ENCODE measurements at regions not wholly inside any gene's neighbourhood (a gene's known extent, or its start where the extent isn't known, plus 50 kb on each side); places are given as distances from the start of the nearest gene placed in this dataset.

DNA sequence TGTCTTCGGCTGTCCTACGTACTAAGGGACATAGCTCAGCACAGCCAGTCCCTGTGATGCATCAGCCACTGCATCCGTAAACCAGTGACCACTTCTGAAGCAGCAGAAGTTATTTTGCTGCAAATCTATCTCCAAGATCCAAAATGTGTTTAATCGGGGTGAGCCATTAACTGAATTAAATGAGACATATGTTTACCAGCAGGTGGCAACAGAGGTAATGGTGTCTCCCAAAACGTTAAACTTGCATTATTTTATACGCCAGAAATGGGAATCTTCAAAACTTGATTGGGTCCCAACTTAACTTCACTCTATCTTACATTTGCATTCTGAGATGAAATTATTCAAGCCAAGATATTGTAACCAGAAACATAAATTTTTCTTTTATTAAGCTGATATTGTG lies 75.3 kb upstream of the BOC start:
- DNase-seq, result no peak

DNA sequence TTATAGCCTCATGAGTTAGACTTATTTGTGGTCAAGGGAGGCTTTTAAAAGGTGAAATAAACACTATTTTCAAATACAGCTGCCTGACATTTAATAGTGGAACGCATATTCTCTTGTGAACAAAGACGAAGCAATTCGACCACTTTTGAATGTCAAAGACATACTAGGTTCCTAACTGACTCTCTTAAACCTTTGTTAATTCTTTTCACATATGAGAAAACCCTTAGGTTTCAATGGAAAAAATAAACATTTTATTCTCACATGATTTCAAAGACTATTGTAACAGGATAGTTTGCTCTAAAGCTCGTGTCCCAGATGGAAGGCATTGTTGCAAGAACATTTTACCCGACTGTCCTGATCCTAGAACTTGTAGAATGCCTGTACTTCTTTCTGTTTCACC lies 74.8 kb upstream of the BOC start:
- DNase-seq, result no peak

DNA sequence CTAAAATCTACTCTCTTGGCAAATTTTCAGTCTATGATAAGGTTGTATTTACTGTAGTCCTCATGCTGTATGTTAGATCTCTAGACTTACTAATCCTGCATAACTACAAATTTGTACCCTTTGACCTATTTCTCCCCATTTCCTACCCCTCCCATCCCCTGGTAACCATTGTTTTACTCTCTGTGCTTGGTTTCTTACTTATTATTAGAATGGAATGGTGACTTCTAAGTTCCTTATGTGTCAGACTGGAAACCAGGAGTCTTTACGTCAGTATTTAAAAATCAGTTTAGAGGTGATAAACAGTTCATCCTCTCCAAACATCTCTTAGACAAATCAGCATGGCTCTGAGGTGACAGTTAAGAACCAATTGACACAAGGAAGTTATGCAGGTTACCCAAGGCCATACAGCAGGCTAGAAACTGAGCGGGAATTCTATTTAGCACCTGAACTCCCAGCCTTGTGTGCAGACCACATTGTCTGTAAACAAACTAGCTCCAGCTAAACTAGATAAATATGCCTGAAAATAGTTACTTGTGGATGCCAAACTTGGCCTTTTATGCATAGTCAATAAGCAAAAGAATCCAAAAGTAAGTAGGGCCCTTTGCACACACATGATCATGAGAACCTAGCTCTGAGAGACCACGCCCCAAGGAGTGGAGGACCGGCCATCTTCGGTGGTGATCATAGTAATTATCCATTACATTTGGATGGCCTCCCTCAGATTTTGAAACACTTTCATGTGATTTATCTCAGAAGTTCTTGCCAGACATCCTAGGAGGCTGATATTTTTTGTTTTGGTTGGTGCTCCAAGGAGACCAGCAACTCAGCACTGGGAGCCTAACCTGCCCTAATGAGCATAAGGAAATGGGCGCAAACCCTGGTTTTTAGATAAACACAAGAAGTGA lies 72.3 kb upstream of the BOC start:
- no peak for DNase-seq

DNA sequence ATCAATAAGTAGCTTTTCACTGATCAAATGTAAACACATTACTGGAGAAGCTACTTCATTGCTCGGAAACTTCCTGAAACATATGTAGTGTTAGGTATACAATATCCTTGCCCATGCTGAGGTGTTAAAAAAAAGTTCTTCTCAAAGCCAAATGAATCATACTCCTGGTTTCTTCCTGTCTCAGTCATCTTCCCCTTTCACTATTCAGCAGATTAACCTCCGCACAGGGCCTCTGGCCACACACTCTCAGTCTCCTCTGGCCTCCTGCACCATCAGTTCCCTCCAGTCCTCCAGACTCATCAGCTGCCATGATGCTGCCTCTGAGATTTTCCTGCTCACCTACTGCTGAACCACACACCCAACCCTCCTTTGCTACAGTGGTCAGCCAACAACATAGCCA lies 70.5 kb upstream of the BOC start:
- no peak for DNase-seq

DNA sequence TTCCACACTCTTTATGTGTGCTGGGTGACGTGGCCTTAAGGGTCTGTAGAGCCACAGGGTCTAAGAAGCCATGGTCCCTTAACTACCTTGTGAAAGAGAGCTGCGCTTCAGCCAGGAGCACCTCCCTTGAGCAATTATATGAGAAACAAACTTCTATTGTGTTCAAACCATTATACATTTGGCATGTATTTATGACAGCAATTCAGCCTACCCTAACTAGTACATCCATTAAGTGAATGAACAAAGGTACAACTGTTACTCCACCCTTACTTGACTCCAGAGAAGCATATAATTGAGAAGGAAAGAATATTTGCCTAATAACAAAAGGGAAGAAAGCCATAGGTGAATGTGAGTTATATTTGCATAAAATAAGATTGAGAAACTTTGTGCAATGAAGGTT lies 69.8 kb upstream of the BOC start:
- no peak for DNase-seq

DNA sequence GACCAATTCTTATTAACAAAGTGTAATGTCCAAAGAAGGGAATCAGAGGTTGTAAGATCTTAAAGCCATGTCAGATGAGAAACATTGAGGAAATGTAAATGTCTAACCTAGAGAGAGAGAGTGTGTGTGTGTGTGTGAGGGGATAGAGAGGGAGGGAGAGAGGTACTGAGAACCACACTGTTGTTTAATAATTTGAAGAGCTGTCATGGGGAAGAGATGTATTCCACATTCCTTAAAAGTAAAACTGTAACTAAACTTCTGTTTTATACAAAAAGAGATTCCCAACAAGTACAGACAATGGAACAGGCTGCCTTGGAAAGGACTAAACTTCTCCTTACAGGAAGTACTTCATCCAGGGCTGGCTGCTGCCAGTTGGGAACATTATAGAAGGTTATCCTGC lies 68.9 kb upstream of the BOC start:
- DNase-seq, result no peak

DNA sequence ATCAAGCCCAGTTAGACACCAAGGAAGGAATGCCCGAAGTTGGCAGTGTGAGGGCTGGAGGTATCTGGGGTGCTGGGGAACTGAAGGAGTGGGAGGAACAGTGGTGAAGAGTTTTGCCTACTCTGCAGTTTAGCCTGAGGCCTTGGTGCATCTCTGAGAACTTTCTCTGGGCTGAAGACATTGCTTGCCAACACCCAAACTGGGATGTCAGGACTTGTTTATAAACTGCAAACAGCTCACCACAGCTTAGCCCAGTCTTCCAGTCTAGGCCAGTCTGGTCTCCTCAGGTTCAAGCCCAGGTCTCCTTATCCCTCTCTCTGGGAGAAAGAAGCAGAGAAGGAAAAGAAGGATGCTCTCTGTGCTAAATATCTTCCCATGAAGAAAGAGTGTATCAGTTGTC lies 68.0 kb upstream of the BOC start:
- no peak for DNase-seq

DNA sequence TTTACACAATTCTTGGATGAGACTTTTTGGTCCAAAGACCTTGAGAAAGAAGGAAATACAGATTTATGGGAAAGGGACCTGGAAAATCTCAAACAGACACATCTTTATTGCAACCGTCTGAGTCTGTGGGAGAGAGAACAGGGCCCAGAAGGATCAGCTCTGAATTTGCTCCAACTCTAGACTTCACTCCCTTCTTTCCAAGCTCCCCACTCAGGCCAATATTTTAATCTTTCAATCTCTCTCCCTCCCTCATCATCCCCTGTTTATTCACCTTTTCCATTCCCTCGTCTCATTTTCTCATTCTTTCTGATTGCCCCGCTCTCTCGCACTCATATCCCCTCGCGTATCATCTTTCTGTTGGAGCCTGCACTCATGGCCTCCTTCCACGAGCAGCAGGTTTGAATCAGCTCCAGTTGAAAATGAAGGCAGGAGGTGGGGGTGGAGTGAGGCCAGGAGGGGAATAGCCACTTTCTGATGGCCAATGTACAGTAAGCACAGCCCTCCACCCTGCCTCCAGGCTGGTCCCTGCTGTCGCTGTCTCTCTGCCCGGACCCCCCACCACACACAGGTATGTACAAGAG lies 63.6 kb upstream of the BOC start:
- no peak for DNase-seq

DNA sequence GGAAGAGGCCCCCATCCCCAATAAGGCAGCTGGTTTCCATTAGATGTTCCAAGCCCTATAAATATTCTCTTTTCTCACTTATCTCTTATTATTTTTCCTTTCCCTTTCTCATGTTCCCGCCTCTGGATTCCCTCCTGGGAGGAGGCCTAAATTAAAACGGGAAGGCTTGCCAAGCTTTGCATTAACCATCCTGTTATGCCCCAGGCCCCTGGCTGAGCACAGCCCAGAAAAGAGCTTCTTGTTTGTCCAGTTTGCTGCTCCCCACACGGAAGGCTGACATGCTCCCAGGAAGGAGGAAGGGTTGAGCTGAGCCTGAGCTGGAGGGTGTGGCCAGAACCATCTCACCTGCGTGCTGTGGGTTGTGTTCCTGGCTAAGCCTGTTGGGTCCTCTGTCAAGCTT lies 63.1 kb upstream of the BOC start:
- DNase-seq, result no peak

DNA sequence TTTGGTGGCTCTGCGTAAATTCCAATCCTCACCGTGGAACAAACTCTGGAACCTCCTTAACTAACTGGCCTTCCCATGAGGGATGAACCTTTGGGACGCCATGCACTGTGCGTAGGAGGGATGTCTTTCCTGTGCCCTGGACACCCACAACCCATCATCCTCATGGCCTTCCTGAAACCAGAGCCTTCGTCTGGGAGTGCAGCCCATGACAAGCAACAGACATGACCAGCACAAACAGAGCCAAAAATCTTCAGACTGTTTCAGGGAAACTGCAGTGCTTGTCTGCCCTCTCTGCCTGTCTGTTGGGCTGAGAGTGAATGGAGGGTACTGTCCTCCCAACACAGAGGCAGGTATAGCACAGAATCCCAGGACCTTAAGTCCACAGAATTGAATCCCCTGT lies 61.1 kb upstream of the BOC start:
- DNase-seq, result no peak

DNA sequence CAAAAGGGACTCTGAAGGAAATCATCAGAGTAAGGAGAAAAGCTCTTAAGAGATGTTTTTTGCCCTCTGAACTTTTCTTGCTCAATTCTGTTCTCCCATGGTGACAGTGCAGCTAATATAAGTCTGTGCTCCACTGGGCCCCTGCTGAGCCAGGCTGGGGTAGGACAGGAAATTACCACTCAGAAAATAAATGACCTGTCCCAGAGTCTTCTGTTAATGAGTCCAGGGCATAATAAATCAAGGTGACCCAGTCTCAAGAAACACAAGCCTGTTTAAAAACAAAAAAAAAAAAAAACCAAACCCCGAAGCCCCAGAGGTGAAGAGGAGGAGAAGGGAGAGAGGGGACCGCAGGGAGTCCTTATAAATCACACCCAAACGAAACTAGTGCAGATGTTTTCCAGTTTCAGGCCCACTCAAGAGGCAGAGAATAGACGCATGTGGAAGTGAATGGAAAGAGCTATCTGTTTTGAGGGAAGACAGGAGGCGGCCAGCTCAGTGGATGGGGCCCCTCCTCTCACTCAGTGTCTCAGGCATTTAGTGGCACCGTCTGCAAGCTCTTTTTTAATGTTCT lies 59.8 kb upstream of the BOC start:
- DNase-seq, result no peak

DNA sequence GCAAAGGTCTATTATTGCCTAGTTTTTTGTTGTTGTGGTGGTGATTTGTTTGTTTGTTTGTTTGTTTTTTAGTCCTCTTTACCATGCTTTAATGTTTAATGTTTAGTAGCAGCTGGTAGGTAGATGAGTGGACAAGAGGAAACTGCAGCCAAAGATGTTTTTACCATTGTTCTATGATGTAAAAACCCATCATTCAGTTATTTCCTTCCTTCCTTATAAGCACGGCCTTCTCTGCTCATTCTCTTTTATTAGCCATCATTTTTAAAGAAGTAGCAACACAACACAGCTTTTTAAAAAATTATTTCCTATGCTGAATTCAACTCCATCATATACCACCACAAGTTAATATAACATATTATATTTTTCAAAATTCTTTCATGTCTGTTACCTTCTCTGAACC lies 58.5 kb upstream of the BOC start:
- no peak for DNase-seq

DNA sequence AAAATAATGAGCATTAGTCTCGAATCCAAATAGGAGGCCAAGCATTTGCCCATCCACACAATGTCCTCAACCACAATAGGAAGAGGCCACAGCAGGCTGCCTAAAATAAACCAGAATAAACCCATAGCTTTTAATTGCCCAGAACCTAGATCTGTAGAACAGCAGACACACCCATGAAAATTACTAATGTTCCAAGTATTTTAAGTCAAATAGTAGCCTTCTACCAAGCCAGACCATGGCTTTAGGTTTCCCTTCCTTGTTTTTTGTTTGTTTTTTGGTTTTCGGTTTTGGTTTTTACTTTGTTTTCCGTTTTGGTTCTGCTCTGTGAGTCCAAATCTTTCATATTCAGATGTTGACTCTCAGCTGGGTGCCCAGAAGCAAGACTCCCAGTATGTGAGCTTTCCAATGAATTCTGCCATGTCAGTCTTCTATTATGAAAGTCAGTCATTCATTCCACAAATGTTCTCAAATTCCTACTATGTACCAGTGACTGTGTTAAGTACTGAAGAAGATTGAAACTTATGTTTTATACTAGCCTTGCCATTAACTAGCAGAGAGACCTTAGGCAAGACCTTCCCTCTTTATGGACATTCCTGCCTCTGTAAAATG lies 57.8 kb upstream of the BOC start:
- no peak for DNase-seq

DNA sequence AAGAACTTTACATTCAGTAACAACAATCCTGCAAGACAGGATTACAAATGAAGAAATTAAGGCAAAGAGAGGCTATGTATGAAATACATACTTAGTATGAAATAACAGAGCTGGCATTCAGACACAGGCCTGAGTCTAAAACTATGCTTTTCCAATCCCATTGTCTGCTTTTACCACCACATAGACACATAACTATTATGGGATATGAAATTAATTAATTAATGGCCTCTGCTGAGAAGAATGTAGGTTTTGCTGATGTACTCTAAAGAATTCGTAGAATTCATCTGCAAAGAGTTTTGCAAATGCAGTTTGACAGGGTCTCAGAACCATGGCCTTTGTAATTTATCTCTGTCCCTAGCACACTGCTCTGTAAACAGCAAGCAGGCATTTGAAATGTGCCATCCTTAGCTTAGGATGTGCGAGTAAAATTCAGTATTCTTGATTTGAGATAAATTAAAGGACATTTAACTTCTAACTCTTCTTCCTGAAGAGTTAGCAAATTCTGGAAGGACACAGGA lies 54.5 kb upstream of the BOC start:
- no peak for DNase-seq

DNA sequence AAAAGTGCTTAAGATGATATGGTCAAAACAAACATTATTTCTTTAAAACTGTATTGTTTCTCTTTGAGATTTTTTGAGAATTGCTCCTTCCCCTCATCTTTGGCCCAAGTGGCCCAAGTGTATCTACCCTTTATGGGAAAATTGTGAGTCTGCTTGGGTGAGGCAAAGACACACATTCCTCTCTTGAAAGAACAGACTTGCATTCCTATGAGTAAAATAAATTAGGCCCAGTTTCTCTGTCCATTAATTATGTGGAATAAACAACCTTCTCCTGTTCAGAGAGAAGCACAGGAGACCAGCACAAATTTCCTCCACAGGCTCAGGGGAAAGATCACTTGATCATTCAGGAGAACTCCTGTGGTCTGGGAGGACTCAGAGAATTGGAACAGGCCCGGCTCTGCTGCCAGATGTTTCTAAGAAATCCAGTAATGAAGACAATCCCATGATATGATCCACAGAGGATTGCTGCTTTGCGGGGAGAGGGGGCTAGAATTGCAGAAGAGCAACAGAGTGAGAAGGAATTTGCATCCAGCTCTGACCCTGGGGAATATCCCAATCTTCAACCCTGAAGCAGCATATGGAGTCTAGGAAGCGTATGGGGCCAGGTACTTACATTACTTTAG lies 53.8 kb upstream of the BOC start:
- no peak for DNase-seq

DNA sequence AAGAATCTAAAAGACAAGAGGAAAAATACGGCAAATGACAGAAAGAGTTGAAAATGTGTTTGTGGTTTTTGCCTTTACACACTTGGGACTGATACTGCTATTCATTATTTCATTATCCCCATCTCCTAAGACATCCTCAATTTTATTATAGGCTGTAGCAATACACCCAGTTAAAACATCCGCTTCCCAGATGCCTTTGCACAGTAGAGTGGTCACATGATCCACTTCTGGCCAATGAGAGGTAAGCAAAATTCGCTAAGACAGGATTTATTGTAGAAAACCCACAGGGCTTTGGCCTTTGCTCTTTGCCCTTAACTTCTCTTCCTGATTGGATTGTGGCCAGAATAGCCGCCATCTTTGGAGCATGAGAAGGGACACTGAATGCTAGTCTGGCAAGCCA lies 53.2 kb upstream of the BOC start:
- DNase-seq, result no peak
